GM21825 (cell line): ENCODE measurements at regions not wholly inside any gene's neighbourhood (a gene's known extent, or its start where the extent isn't known, plus 50 kb on each side); places are given as distances from the start of the nearest gene placed in this dataset.

Experiments used
- ATAC-seq: cut with Tn5 transposase; IDR thresholded peaks from one replicate; pipeline ENCODE4 v1.9.1; 2021; ENCODE audit warnings: mild to moderate bottlenecking, moderate library complexity; ENCODE audit not compliant: unreplicated experiment

DNA sequence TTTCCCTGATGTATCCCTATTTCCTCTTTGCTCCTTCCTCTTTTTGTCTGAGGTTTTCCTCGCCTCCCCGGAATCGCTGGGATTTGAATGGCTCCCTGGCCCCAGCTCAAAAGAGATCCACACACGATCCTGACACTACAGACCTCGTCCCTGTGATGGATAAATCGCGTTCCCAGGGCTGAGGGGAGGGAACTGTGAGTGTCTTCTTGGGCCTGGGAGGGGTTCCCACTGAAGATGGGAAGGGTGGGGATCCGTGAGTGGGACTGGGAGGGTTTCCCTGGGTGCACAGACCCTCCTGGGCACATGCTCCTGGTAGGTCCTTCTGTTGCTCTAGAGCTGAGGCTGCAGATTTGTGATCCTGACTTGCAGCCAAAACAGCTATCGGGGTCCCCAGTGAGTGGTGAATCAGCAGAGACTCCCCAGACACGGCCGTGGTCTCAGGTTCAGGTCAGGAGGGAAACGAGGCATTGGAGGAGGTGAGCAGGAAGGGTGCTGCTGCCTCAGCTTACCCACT is 591.0 kb downstream of the PTPRU start:
- no peak for ATAC-seq

DNA sequence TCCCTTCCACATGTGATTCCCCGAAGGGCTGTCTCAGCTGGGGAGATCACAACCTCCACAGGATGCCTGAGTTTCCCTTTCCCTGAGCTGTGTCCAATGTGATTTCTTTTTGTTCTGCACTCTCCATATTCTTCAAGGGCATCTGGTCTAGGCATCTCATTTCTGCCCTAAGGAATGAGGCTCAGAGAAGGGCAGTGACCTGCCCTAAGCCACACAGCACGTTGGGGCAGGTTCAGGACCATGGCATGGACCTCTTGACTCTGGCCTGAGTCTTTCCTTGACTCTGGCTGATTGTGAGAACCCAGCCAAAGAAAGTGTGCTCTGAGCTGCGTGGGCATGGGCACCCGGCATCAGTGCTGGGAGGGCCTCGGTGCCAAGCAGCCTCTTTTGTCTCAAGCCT is 590.3 kb downstream of the PTPRU start:
- no peak for ATAC-seq

GRCh38 chr1:29825941-29826415 is 589.7 kb downstream of the PTPRU start:
- ATAC-seq, result no peak

DNA sequence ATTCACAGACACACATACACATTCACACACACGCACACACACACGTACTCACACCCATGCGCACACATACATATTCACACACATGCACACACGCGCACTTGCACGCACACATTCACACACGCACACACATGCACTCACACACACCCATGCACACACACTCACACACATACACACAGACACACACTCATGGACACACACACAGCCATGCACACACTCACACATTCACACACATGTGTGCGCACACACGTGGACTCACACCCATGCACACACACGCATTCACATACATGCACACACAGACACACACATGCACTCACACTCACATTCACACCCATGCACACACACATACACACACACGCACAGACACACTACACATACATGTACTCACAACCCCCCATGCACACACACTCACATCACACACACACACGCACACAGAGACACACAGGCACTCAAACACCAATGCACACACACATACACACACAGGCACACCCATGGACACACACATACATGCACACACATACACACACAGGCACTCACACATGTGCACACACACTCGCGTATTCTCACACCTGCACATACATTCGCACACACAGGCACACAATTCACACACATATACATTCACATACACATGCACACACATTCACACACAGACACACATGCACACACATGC is 589.1 kb downstream of the PTPRU start:
- no peak for ATAC-seq

DNA sequence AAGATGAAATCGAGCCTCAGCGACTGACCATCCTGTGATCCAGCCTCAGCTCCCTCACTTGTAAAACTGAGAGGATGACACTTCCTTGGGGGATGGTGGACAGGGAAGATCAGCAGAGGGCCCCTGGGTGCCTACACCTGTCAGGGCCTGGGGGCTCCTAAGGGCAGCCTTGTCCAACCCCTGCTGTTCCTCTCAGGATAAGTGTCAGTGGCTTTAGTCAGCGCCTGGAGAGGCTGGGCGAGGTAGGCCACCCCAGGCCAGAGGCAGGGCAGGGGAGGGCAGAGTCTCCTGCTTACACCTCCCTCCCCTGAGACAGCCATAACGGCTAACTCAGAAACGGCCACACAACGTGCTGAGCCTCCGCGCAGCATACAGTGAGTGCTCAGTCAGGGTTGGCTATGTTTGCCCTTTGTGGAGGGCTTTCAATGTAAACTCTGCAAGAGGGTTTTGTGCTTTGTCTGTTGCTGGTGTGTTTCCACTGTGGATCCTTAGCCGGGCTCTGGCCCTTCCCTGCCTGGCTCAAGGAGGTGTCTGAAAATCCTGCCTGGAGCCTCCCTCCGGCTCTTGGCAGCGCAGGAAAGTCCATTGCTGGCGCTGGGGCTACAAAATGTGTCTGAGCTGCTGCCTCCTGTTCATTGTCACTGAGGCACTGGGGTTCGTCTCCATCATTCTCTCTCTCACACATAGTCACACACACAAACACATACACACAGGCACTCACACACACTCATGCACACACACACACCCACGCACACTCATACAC is 588.4 kb downstream of the PTPRU start:
- no peak for ATAC-seq

- no peak for ATAC-seq
These were observed 587.7 kb downstream of the PTPRU start for GRCh38 chr1:29824025-29824424.

DNA sequence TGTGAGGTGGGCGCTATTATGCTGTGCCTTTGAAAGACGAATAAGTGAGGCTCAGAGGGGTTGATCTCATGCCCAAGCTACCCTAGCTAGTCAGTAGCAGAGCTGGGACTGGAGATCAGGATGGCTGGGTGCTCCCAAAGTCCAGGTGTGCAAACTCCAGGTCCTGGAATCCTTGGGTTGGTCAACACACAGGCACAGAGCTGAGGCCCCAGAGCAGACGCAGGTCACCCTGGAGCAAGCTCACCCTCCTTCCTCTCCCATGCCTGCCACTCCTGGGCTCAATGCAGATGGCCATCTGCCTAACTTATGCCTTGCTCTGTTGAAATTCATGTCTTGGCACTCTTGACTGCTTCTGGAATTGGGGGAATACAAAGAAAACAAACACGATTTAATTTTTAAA is 587.2 kb downstream of the PTPRU start:
- no peak for ATAC-seq

- no peak for ATAC-seq
These were observed 585.3 kb downstream of the PTPRU start for GRCh38 chr1:29821605-29822004.

DNA sequence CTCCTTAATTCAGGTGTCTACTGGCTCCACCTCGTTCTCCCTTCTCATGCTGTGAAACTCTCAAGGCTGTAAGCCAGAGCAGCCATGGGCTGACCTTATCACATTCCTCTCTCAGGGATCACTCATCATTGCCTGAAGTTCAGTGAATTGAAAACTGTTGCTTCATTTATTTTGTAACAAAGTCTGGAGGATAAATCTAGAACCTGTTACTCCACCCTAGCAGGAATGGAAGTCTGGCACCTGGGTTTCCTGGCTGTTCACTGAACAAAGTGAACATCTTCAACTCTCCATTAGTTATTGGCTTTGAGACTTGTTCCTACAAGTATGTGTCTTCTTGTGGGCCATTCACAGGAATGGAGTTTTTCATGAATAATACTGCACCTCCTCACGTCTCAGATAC is 584.1 kb downstream of the PTPRU start:
- ATAC-seq, result no peak

- ATAC-seq, result no peak
These were observed 576.2 kb downstream of the PTPRU start for GRCh38 chr1:29812408-29813135.

- ATAC-seq, result no peak
These were observed 575.5 kb downstream of the PTPRU start for GRCh38 chr1:29811727-29812407.

DNA sequence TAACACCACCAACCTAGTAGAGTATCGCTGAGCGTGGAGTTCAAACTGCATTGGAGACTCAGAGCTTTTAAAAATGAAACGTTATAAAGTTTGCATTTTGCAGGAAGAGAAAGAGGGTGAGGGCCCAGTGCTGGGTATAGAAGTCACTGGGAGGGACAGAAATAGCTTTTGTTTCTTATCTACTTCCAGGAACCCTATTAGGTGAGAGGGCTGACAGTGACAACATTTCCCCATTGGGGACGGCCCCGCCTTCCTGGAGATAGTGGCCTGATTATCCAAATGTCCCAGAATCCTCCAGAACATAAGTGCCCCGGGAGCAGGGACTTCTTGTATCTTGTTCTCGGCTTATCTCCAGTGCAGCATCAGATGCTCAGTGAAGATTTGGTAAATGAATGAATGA is 574.9 kb downstream of the PTPRU start:
- ATAC-seq, result no peak

- ATAC-seq, result no peak
These were observed 574.1 kb downstream of the PTPRU start for GRCh38 chr1:29810121-29811120.

- no peak for ATAC-seq
These were observed 573.3 kb downstream of the PTPRU start for GRCh38 chr1:29809446-29810120.

DNA sequence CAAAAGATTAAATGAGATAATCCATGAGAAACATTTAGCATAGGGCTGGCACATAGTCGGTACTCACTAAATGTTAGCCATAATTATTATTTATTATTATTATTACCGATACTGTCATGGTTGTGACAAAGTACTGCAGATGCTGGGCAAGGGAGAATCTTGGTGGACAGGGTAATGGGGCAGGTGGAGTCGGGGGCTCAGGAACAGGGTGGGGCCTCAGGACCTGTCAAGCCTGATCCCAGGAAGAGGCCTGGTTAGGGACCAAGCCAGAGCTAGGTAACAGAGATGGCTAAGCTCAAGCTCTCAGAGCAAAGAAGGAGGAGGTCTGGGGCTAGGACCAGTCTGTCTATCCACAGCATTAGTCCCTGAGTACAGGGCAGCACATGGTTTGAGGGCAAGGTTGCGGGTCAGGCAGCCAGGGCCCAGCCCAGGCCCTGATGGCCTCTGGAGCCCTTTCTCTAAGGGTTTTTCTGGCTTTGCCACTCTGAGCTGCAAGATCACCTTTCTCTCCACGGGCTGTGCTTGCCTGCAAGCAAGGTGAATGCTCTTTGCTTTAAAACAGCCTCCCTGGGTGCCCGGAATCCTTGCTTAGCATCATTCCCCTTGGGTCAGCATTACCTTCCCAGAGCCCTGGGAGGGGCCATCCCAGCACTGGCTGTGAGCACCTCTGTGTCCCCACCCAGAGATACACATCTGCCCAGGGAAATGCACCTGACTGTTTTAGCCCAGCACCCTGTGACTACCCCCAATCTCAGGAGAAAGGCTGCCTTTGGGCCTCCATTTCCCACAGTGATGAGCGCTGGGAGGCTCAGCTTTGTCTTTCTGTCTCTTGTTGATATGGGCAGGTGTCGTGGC is 572.0 kb downstream of the PTPRU start:
- no peak for ATAC-seq

DNA sequence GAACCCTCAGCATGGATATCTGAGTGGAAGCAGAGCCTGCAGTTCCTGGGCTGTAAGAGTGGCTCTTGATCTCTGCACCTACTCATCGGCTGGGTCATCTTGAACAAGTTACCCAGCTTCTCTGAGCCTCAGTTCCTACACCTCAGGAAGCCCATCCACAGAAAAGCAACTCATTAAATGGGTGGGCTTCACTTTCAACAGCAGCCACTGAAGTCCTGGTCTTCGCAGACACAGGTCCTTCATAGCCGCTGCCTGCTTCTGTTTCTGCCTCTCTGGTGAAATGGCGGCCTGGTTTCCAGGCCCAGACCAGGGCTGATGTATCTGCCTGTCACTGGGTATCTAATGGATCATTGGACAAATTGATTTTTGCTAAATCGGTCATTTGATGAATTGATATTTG is 571.4 kb downstream of the PTPRU start:
- ATAC-seq, result no peak

GRCh38 chr1:29806646-29807319 is 570.5 kb downstream of the PTPRU start:
- no peak for ATAC-seq

- no peak for ATAC-seq
These were observed 569.5 kb downstream of the PTPRU start for GRCh38 chr1:29805896-29806160.
